ENCODE measurements at regions not wholly inside any gene's neighbourhood (a gene's known extent, or its start where the extent isn't known, plus 50 kb on each side); places are given as distances from the start of the nearest gene placed in this dataset.

DNA sequence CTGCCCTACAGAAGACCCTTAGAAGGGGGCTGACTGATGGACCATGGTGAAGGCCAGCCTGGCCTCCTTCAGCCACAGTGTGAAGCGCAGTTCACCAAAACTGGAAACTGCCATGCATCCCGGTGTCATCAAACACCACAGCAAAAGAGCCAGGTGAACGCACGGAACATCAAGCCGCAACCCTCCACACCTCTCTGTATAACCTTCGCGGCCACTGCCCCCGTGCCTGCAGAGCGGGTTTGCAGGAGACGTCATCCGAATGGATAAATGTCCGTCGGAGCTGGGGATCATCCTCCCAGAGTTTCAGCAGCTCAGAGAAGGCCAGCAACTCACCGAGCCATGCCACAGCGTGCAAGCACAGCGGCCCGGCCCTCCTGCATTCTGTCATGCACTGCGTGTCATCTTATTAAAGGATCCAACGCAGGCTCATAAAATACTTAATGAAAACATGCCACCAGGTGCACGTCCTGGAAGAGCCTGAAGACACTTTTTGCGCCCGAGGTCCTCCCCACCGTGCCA lies 309.9 kb downstream of the BRD1 start:
- no peak for ATAC-seq (ENCODE audit: low read depth)

GRCh38 chr22:49517211-49517610 lies 310.5 kb downstream of the BRD1 start:
- CTCF ChIA-PET = no interaction called here
- Mint-ChIP-seq H3K9me3 (ENCODE audit: insufficient read depth) (peaks cover 5% of the 10 kb centered on the region), H3K4me3 (no peak overlapping the region), H3K27ac (no peak overlapping the region), H3K4me1 (peaks cover 3% of the 10 kb centered on the region), H3K27me3 (no peaks in the 10 kb centered on the region)
- intact Hi-C loops (cut with micrococcal nuclease) = no loop called here
- Histone ChIP-seq H3K4me1 (ENCODE audit: control insufficient read depth in 2 of 2, insufficient read depth in 2 of 2, low read length in 2 of 2) (peaks cover 2 to 8% of the 10 kb centered on the region in 2 donors), H3K4me3 (ENCODE audit: control extremely low read depth in 1 of 5, extremely low read depth in 1 of 5, insufficient read depth in 1 of 5, low read depth in 2 of 5, low read length in 4 of 5) (no peak overlapping the region), H3K4me2 (replicated peaks; ENCODE audit: low read depth, low read length, poor library complexity, severe bottlenecking) (no peak overlapping the region), H3K36me3 (replicated peaks in 1 of 2; ENCODE audit: control extremely low read depth in 1 of 2, control insufficient read depth in 1 of 2, extremely low read depth in 1 of 2, insufficient read depth in 2 of 2, low read length in 1 of 2) (no peaks in the 10 kb centered on the region), H3K9ac (ENCODE audit: low read length) (no peak overlapping the region), H3K9me3 (ENCODE audit: control extremely low read depth in 1 of 3, control insufficient read depth in 2 of 3, insufficient read depth in 1 of 3, low read length in 2 of 3) (peaks cover under 1 to 34% (median 8%) of the 10 kb centered on the region in 3 donors), H2AFZ (ENCODE audit: insufficient read depth, low read depth, low read length, poor library complexity, severe bottlenecking) (no peak overlapping the region), H3K27ac (ENCODE audit: low read length in 2 of 2) (no peak overlapping the region), H3K79me2 (ENCODE audit: control insufficient read depth, insufficient read depth, low read length) (no peaks in the 10 kb centered on the region), H3K27me3 (replicated peaks in 1 of 4; ENCODE audit: control extremely low read depth in 1 of 4, control insufficient read depth in 3 of 4, insufficient read depth in 4 of 4, low read length in 3 of 4) (peaks cover 0 to 3% (median 0%) of the 10 kb centered on the region in 4 experiments), H4K20me1 (ENCODE audit: control insufficient read depth, insufficient read depth, low read length, poor library complexity, severe bottlenecking) (no peaks in the 10 kb centered on the region)
- TF ChIP-seq CTCF (IDR thresholded peaks at IDR 0.05) (no peak), EZH2 (IDR thresholded peaks at IDR 0.05; ENCODE audit: borderline replicate concordance, insufficient read depth, low read depth, low read length, poor library complexity, severe bottlenecking) (no peak)
- POLR2A ChIA-PET = no interaction called here
- DNase-seq = no peak
- 87% methylated on average over 10 of the region's 16 CpGs for WGBS (ENCODE audit: insufficient coverage)
- ATAC-seq (ENCODE audit: low read depth) = no peak

More for the DNA sequence above, 309.9 kb downstream of the BRD1 start:
- H3K4me1 Mint-ChIP-seq = peaks cover 3% of the 10 kb centered on the region
- peaks cover 4% of the 10 kb centered on the region for H3K9me3 Mint-ChIP-seq (ENCODE audit: insufficient read depth)
- peaks cover 0 to 3% (median 0%) of the 10 kb centered on the region in 4 experiments for H3K27me3 ChIP-seq (replicated peaks in 1 of 4; ENCODE audit: control extremely low read depth in 1 of 4, control insufficient read depth in 3 of 4, insufficient read depth in 4 of 4, low read length in 3 of 4)
- WGBS (ENCODE audit: insufficient coverage) = 91% methylated on average over 23 of the region's 23 CpGs
- H3K9me3 ChIP-seq (ENCODE audit: control extremely low read depth in 1 of 3, control insufficient read depth in 2 of 3, insufficient read depth in 1 of 3, low read length in 2 of 3) = peaks cover 0 to 32% (median 4%) of the 10 kb centered on the region in 3 donors
- DNase-seq = no peak
- H3K36me3 ChIP-seq (replicated peaks in 1 of 2; ENCODE audit: control extremely low read depth in 1 of 2, control insufficient read depth in 1 of 2, extremely low read depth in 1 of 2, insufficient read depth in 2 of 2, low read length in 1 of 2) = no peaks in the 10 kb centered on the region
- no peak overlapping the region for H3K4me3 ChIP-seq (ENCODE audit: control extremely low read depth in 1 of 5, extremely low read depth in 1 of 5, insufficient read depth in 1 of 5, low read depth in 2 of 5, low read length in 4 of 5)
- H3K79me2 ChIP-seq (ENCODE audit: control insufficient read depth, insufficient read depth, low read length) = no peaks in the 10 kb centered on the region
- no peaks in the 10 kb centered on the region for H4K20me1 ChIP-seq (ENCODE audit: control insufficient read depth, insufficient read depth, low read length, poor library complexity, severe bottlenecking)
- no peak overlapping the region for H3K9ac ChIP-seq (ENCODE audit: low read length)
- no peak for TF ChIP-seq EZH2 (IDR thresholded peaks at IDR 0.05; ENCODE audit: borderline replicate concordance, insufficient read depth, low read depth, low read length, poor library complexity, severe bottlenecking)
- no peak for TF ChIP-seq CTCF (IDR thresholded peaks at IDR 0.05)
- intact Hi-C loops (cut with micrococcal nuclease) = no loop called here
- H3K27ac ChIP-seq (ENCODE audit: low read length in 2 of 2) = no peak overlapping the region
- no peak overlapping the region for H3K4me2 ChIP-seq (replicated peaks; ENCODE audit: low read depth, low read length, poor library complexity, severe bottlenecking)
- ChIA-PET CTCF (no interaction called here), POLR2A (no interaction called here)
- peaks cover 0 to 3% of the 10 kb centered on the region in 2 donors for H3K4me1 ChIP-seq (ENCODE audit: control insufficient read depth in 2 of 2, insufficient read depth in 2 of 2, low read length in 2 of 2)
- no peak overlapping the region for H2AFZ ChIP-seq (ENCODE audit: insufficient read depth, low read depth, low read length, poor library complexity, severe bottlenecking)
- H3K27me3 Mint-ChIP-seq = no peaks in the 10 kb centered on the region
- no peak overlapping the region for H3K27ac Mint-ChIP-seq
- no peak overlapping the region for H3K4me3 Mint-ChIP-seq
